Stimulated activated CD4-positive, alpha-beta T cell treated with anti-CD3 and anti-CD28 coated beads, Interleukin-4, amount 100 ng/mL, for 48 hours (primary cell): ENCODE measurements at regions not wholly inside any gene's neighbourhood (a gene's known extent, or its start where the extent isn't known, plus 50 kb on each side); places are given as distances from the start of the nearest gene placed in this dataset.
"Not testable (repeated sequence)": the region's sequence is repeated elsewhere in the genome, so short reads cannot be mapped to it uniquely, and the experiment has no call there.

Source experiments
- DNase-seq, 2 donors: peaks; one replicate each; pipeline ENCODE4 v3.0.0-alpha.2; 2020; ENCODE audit warnings: low read depth in 2 of 2

GRCh38 chr3:87793337-87793877 lies 265.4 kb downstream of the CGGBP1 start:
- DNase-seq = no peak

GRCh38 chr3:87792534-87793336 lies 266.1 kb downstream of the CGGBP1 start, which contains the start of gene HTR1F:
Gene HTR1F, plus strand, starts transcription at chr3:87792706.
- no peak for DNase-seq

GRCh38 chr3:87792198-87792533 lies 266.6 kb downstream of the CGGBP1 start:
- DNase-seq = no peak

GRCh38 chr3:87791248-87792027 lies 267.4 kb downstream of the CGGBP1 start:
- DNase-seq = no peak

- DNase-seq = not testable (repeated sequence)
Measured at GRCh38 chr3:87789049-87789448, 269.8 kb downstream of the CGGBP1 start.

GRCh38 chr3:87788516-87788915 lies 270.3 kb downstream of the CGGBP1 start:
- no peak for DNase-seq

- no peak for DNase-seq
Measured at GRCh38 chr3:87780811-87781210, 278.0 kb downstream of the CGGBP1 start.

- no peak for DNase-seq
Measured at GRCh38 chr3:87778876-87779275, 279.9 kb downstream of the CGGBP1 start.

- DNase-seq = no peak
Measured at GRCh38 chr3:87771337-87772192, 287.2 kb downstream of the CGGBP1 start.

GRCh38 chr3:87766721-87767120 lies 292.1 kb downstream of the CGGBP1 start:
- DNase-seq = no peak

GRCh38 chr3:87765256-87765655 lies 293.5 kb downstream of the CGGBP1 start:
- DNase-seq = no peak

- DNase-seq = no peak
Measured at GRCh38 chr3:87761795-87762194, 297.0 kb downstream of the CGGBP1 start.

- no peak for DNase-seq
Measured at GRCh38 chr3:87761341-87761740, 297.5 kb downstream of the CGGBP1 start.

- no peak for DNase-seq
Measured at GRCh38 chr3:87756616-87757015, 302.2 kb downstream of the CGGBP1 start.

GRCh38 chr3:87755852-87756251 lies 303.0 kb downstream of the CGGBP1 start:
- no peak for DNase-seq

GRCh38 chr3:87742250-87742649 lies 316.6 kb downstream of the CGGBP1 start:
- DNase-seq = no peak

GRCh38 chr3:87740894-87741293 lies 317.9 kb downstream of the CGGBP1 start:
- DNase-seq = not testable (repeated sequence)

- DNase-seq = not testable (repeated sequence)
Measured at GRCh38 chr3:87737817-87738216, 321.0 kb downstream of the CGGBP1 start.

GRCh38 chr3:87733671-87734367 lies 325.0 kb downstream of the CGGBP1 start:
- DNase-seq = no peak

- DNase-seq = no peak
Measured at GRCh38 chr3:87732294-87732693, 326.5 kb downstream of the CGGBP1 start.

- no peak for DNase-seq
Measured at GRCh38 chr3:87727783-87728182, 331.0 kb downstream of the CGGBP1 start.
